GM19467 (cell line): ENCODE measurements at regions not wholly inside any gene's neighbourhood (a gene's known extent, or its start where the extent isn't known, plus 50 kb on each side); places are given as distances from the start of the nearest gene placed in this dataset.

Source experiments
- ATAC-seq: cut with Tn5 transposase; IDR thresholded peaks from one replicate; pipeline ENCODE4 v1.9.1; 2021; ENCODE audit warnings: mild to moderate bottlenecking, moderate library complexity; ENCODE audit not compliant: unreplicated experiment

DNA sequence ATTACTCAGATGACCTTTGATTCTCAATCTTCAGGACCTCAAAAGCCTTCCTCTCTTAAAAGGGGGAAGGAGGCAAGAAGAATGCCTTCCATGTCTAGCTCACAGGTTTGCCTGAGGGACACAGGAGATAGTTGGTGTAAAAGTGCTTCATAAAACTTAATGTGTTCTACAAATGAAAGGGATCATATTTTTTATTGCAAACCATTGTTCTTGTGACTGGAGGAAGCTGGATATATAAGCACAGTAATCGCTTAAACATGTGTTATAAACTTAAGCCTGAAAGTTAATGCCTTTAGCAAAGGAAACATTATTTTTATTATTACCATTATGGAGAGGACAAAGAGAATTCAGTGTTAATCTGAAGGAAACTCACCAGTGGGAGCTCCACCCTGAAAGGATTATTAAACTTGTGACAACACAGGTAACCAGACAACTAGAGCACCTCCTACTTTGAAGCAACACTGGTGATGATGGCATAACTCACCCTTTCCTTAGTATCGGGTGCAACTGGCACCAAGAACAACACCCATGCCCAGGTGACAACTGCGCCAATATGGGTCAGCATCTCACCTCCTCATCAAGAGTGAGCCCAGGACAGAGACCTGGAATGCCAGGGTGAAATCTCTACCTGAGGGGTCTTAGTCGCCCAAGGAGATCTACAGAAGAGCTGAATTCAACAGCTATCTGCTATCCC, 288.7 kb upstream of the PRDM1 start:
- no peak for ATAC-seq

- ATAC-seq = no peak
Observed at GRCh38 chr6:105795913-105796517, 290.1 kb upstream of the PRDM1 start.

GRCh38 chr6:105795366-105795765, 290.8 kb upstream of the PRDM1 start:
- ATAC-seq = no peak

- no peak for ATAC-seq
Observed at GRCh38 chr6:105794870-105795269, 291.3 kb upstream of the PRDM1 start.

GRCh38 chr6:105794239-105794638, 291.9 kb upstream of the PRDM1 start:
- ATAC-seq = no peak

DNA sequence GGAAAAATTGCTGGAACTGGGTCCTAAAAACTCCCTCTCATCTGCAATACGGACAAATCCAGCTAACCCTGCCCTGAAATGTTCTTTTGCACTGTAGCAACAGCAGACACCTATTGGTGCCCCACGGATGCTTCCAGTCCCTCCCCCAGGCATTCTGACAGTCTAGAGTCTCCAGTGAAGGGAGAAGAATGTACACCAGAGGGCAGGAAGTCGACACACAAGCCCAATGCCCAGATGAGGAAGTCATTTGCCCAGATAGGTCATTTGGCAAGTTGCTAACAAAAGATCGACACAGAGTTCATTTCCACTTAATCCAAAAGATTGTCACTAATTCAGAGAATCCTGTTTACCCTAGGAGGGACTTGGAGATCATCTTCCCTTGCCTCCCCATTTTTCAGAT, 293.0 kb upstream of the PRDM1 start:
- ATAC-seq = no peak

GRCh38 chr6:105791583-105792318, 294.4 kb upstream of the PRDM1 start:
- ATAC-seq = peak; percentile 50

DNA sequence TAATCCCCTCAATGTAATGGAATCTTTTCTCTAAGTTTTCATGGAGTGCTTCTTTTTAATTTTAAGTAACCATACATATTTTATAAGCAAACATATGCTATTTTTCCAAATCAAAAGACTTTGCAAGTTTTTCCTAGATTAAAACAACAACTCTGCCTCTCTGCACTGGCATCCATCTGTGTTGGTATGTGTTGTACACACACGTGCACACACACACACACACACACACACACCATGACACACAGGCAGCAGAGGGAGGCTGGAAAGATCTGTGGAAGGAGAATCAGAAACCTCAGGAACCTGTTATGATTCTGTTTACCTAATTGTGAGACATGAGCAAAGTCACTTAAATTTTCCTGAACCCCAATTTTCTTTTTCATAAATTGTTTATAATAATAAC, 295.0 kb upstream of the PRDM1 start:
- ATAC-seq = no peak

GRCh38 chr6:105790635-105791034, 295.5 kb upstream of the PRDM1 start:
- ATAC-seq = no peak

DNA sequence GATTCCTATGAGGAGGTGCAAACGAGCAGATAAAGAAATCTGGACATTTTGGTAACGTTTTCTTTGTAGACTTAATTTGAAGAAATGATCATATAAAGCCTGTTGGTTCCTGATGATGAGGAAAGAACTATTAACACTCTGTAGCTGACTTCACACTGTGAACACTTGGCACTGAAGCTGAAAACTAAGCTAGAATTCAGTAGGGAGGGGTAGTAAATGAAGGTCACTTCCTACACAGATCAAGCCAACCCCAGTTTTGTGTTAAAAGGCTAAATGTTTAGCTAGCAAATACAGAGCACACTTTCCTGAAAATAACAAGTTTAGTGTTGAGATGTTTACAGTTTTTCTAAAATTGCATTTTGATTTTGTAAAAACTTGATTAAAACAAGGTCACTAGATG, 296.2 kb upstream of the PRDM1 start:
- ATAC-seq = no peak

DNA sequence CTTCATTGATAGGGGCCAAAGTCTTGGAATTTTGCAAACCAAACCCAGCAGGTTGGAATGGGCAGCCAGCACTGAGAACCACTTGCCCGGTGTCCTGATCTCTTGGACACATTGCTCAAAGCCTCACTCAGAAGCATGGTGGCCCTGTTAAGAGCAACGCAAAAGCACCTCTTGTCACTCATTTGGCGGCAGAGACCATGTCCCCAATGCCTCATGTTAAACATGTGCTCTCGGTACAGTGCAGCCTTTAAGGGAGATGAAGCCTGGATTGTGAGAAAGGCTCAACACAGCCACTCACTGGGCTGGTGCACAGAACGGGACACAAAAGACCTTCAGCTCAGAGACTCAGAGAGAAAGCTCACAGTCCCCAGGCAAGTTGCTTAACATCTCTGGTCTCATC, 298.4 kb upstream of the PRDM1 start:
- ATAC-seq = no peak

- ATAC-seq = peak; percentile 45
Observed at GRCh38 chr6:105786890-105787655, 299.1 kb upstream of the PRDM1 start.

GRCh38 chr6:105786449-105786848, 299.7 kb upstream of the PRDM1 start:
- ATAC-seq = no peak

DNA sequence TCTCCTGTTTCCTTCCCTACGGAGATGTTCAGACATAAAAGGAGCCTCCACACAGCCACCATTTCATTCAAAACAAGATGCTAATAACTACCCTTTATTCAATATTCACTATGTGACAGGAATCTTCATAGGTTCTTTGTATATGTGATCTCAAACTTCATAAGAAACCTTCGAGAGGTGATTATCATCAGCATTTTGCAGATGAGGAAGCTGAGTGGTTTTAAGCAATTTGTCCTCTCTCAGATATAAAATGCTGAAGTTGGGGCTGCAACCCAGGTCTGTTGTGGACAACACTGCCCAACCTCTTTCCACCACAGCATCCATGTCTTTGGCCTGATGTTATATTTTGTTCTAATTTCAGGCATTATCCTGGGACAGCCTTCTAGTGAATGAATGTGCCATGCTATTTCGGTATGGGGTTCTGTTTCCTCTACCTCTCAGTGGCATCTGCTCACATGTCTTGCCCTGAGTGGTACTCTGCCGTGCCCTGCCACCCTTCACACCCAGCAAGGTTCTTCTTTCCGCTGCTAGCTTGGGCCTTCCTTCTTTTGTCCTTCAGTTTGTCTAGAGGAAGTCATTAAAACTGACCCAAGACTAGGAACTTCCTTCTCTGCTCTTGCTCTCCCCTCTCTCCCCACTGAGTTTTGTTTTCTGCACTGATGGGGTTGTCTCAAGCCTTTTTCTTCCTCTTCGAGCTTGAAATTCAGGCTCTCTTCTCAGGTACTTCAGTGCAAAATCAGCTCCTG, 300.9 kb upstream of the PRDM1 start:
- no peak for ATAC-seq

DNA sequence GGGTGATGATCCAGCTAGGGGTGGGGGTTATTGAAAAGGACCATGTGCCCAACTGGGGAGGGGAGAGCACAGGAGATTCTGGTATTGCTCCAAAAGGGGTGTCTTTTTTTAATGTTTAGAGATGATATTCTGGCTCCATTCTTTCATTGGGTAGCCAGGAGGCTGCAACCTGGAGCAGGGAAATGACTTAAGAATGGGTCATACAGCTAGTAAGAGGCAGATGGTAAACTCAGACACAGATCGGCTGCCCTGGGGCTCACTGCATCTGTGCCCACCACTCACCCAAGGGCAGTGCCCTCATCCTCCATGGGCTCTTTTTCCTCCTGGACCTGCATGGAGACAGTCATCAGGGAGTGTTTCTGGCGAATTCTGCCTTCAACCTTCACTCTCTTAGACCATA, 302.0 kb upstream of the PRDM1 start:
- no peak for ATAC-seq

DNA sequence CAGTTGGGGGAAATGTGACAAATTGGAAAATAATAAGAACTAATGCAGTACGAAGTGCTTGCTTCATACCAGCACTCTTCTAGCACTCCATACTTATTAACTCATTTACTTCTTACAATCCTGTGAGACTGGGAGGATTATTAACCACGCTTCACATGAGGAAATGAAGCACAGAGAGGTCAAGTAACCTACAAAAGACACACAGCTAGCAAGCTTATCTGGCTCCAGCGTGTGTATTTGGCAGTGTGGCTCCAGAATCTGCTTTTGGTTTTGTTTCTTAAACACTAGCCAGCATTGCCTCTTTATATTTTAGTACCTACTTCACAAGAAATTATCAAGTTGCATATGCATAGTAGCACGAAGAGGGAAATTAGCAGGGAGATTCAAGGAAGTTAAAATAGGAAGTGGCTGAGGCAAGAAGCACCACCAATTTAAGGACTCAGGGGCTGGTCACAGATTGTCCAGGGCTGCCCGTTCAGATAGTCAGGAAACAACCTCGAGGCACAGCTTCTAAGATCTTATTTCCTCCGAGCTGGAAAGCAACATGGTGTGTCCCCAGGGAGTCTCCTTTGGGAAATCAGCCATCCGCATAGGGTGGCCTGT, 302.7 kb upstream of the PRDM1 start:
- no peak for ATAC-seq

- no peak for ATAC-seq
Observed at GRCh38 chr6:105781915-105782314, 304.2 kb upstream of the PRDM1 start.

GRCh38 chr6:105781248-105781647, 304.9 kb upstream of the PRDM1 start:
- ATAC-seq = no peak

- no peak for ATAC-seq
Observed at GRCh38 chr6:105780146-105780860, 305.8 kb upstream of the PRDM1 start.

- no peak for ATAC-seq
Observed at GRCh38 chr6:105779110-105779509, 307.0 kb upstream of the PRDM1 start.
